ENCODE measurements at regions not wholly inside any gene's neighbourhood (a gene's known extent, or its start where the extent isn't known, plus 50 kb on each side); places are given as distances from the start of the nearest gene placed in this dataset.

DNA sequence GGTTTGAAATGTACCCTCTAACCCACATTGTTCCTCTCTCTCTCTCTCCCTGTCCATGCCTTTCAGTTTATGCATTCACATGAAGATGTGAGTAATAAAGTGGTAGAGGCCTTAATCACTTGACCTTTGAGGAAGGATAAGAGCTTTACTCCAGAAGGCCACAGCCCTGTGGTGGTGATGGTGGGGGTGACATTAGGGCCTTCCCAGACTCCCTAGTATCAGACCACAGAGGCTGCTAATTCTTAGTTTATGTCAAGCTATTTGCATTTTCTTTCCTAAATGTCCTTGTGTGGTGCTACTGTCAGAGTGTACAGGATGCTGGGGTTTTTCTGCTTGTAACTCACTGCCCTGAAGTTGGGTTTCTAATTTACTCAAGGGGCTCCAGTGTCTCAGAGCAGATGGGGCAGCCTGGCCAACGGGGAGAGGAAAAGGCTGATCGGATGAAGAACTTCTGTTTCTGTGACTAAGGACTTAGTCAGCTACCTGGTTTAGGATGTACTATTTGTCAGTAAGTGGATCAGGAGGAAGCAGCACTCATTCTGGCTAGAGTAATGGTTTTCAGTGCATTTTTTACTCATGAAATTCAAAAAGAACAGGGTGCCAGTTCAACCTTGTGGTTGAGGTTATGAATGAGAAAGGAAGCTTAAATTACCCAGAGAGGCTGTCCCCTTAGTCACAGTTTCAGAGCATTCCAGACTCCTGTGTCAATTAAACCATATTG is 509.6 kb upstream of the DIPK2B start:
- no peaks in the 10 kb centered on the region for H3K36me3 ChIP-seq (ENCODE audit: control insufficient read depth, insufficient read depth, low read length)
- H3K27ac ChIP-seq (ENCODE audit: low read length) = no peak overlapping the region
- intact Hi-C loops (cut with micrococcal nuclease; ENCODE audit: unreplicated experiment) = no loop called here
- H3K4me1 ChIP-seq (ENCODE audit: control insufficient read depth, insufficient read depth, low read length) = no peaks in the 10 kb centered on the region
- DNase-seq (ENCODE audit: low read depth, low spot score) = peak; percentile 71
- no peak overlapping the region for H3K4me3 ChIP-seq (ENCODE audit: low read depth in 2 of 2, low read length in 2 of 2)
- ChIA-PET POLR2A (interaction anchor here (0.7 kb wide), 2 partner anchors 32 to 490 kb away, joined by 3 to 5 read pairs; no protein-coding TSS in a partner anchor), CTCF (interaction anchor here (0.7 kb wide), 1 partner anchor 321 kb away, joined by 3 read pairs; no protein-coding TSS in a partner anchor)
- H3K27me3 ChIP-seq (ENCODE audit: control insufficient read depth, insufficient read depth, low read length) = no peaks in the 10 kb centered on the region
- peak; percentile 80 for ATAC-seq
- no peaks in the 10 kb centered on the region for H3K9me3 ChIP-seq (ENCODE audit: control insufficient read depth, insufficient read depth, low read depth, low read length)
- TF ChIP-seq, protein P1, sequence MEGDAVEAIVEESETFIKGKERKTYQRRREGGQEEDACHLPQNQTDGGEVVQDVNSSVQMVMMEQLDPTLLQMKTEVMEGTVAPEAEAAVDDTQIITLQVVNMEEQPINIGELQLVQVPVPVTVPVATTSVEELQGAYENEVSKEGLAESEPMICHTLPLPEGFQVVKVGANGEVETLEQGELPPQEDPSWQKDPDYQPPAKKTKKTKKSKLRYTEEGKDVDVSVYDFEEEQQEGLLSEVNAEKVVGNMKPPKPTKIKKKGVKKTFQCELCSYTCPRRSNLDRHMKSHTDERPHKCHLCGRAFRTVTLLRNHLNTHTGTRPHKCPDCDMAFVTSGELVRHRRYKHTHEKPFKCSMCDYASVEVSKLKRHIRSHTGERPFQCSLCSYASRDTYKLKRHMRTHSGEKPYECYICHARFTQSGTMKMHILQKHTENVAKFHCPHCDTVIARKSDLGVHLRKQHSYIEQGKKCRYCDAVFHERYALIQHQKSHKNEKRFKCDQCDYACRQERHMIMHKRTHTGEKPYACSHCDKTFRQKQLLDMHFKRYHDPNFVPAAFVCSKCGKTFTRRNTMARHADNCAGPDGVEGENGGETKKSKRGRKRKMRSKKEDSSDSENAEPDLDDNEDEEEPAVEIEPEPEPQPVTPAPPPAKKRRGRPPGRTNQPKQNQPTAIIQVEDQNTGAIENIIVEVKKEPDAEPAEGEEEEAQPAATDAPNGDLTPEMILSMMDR (IDR thresholded peaks at IDR 0.05) = no peak
- TF ChIP-seq SIN3A (IDR thresholded peaks at IDR 0.05; ENCODE audit: borderline replicate concordance, insufficient read depth, low read depth, low read length) = no peak
- TF ChIP-seq TCF7L2 (IDR thresholded peaks at IDR 0.05; ENCODE audit: low read depth, low read length) = no peak
- TF ChIP-seq, protein P2, sequence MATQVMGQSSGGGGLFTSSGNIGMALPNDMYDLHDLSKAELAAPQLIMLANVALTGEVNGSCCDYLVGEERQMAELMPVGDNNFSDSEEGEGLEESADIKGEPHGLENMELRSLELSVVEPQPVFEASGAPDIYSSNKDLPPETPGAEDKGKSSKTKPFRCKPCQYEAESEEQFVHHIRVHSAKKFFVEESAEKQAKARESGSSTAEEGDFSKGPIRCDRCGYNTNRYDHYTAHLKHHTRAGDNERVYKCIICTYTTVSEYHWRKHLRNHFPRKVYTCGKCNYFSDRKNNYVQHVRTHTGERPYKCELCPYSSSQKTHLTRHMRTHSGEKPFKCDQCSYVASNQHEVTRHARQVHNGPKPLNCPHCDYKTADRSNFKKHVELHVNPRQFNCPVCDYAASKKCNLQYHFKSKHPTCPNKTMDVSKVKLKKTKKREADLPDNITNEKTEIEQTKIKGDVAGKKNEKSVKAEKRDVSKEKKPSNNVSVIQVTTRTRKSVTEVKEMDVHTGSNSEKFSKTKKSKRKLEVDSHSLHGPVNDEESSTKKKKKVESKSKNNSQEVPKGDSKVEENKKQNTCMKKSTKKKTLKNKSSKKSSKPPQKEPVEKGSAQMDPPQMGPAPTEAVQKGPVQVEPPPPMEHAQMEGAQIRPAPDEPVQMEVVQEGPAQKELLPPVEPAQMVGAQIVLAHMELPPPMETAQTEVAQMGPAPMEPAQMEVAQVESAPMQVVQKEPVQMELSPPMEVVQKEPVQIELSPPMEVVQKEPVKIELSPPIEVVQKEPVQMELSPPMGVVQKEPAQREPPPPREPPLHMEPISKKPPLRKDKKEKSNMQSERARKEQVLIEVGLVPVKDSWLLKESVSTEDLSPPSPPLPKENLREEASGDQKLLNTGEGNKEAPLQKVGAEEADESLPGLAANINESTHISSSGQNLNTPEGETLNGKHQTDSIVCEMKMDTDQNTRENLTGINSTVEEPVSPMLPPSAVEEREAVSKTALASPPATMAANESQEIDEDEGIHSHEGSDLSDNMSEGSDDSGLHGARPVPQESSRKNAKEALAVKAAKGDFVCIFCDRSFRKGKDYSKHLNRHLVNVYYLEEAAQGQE (IDR thresholded peaks at IDR 0.05; ENCODE audit: insufficient read depth in 1 of 2, low read depth in 2 of 2, low read length in 1 of 2) = no peak
- no peak for TF ChIP-seq POLR2AphosphoS5 (IDR thresholded peaks at IDR 0.05; ENCODE audit: low read depth, low read length)
- BruUV-seq (replicated peaks) = no TSS peak
- in situ Hi-C loops (cut with HindIII; ENCODE audit: low pct_unique_long_range_greater_than_20kb, low sequenced_read_pairs) = no loop called here

DNA sequence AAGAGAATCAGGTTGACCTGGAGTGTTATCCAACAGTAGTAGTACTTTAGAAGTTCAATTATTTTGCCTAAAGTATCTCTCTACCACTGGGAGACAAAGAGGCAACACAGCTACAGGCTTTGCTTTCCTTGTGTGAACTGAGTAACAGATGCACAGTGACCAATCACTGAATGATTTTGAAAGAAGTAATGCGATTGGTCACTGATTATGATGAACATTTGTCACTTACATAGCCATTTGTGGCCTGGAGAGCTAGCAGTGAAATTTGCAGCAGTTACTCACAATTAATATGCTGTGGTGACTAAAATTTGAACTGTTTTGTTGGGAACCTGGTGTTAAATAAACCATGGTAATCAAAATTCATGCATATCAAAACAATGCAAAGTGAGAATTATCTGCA is 508.7 kb upstream of the DIPK2B start:
- DNase-seq (ENCODE audit: low read depth, low spot score) = no peak
- H3K27me3 ChIP-seq (ENCODE audit: control insufficient read depth, insufficient read depth, low read length) = no peaks in the 10 kb centered on the region
- no peak overlapping the region for H3K4me3 ChIP-seq (ENCODE audit: low read depth in 2 of 2, low read length in 2 of 2)
- ChIA-PET CTCF (no interaction called here), POLR2A (no interaction called here)
- TF ChIP-seq SIN3A (IDR thresholded peaks at IDR 0.05; ENCODE audit: borderline replicate concordance, insufficient read depth, low read depth, low read length) (no peak), POLR2AphosphoS5 (IDR thresholded peaks at IDR 0.05; ENCODE audit: low read depth, low read length) (no peak), TCF7L2 (IDR thresholded peaks at IDR 0.05; ENCODE audit: low read depth, low read length) (no peak)
- TF ChIP-seq, protein P1 (IDR thresholded peaks at IDR 0.05) = no peak
- TF ChIP-seq, protein P2 (IDR thresholded peaks at IDR 0.05; ENCODE audit: insufficient read depth in 1 of 2, low read depth in 2 of 2, low read length in 1 of 2) = no peak
- H3K36me3 ChIP-seq (ENCODE audit: control insufficient read depth, insufficient read depth, low read length) = no peaks in the 10 kb centered on the region
- no peak overlapping the region for H3K27ac ChIP-seq (ENCODE audit: low read length)
- no peaks in the 10 kb centered on the region for H3K4me1 ChIP-seq (ENCODE audit: control insufficient read depth, insufficient read depth, low read length)
- intact Hi-C loops (cut with micrococcal nuclease; ENCODE audit: unreplicated experiment) = no loop called here
- H3K9me3 ChIP-seq (ENCODE audit: control insufficient read depth, insufficient read depth, low read depth, low read length) = no peaks in the 10 kb centered on the region
- ATAC-seq = no peak
- no TSS peak for BruUV-seq (replicated peaks)
- in situ Hi-C loops (cut with HindIII; ENCODE audit: low pct_unique_long_range_greater_than_20kb, low sequenced_read_pairs) = no loop called here

Measured in Panc1 (cell line).